Epidermal melanocyte (primary cell): ENCODE measurements at regions not wholly inside any gene's neighbourhood (a gene's known extent, or its start where the extent isn't known, plus 50 kb on each side); places are given as distances from the start of the nearest gene placed in this dataset.
"Not testable (repeated sequence)": the region's sequence is repeated elsewhere in the genome, so short reads cannot be mapped to it uniquely, and the experiment has no call there.

Source experiments
- DNase-seq: peaks from one replicate; pipeline ENCODE4 v3.0.0; 2011; ENCODE audit warnings: low spot score; ENCODE audit not compliant: insufficient read length

DNA sequence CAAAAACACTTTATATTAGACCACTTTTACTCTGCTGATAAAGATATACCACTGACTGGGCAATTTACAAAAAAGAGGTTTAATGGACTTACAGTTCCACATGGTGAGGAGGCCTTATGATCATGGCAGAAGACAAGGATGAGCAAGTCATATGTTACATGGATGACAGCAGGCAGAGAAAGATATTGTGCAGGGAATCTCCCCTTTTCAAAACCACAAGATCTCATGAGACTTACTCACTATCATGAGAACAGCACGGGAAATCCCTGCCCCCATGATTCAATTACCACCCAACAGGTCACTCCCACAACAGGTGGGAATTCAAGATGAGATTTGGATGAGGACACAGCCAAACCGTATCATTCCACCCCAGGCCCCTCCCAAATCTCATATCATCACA lies 1383.8 kb upstream of the MAP3K7 start:
- no peak for DNase-seq

DNA sequence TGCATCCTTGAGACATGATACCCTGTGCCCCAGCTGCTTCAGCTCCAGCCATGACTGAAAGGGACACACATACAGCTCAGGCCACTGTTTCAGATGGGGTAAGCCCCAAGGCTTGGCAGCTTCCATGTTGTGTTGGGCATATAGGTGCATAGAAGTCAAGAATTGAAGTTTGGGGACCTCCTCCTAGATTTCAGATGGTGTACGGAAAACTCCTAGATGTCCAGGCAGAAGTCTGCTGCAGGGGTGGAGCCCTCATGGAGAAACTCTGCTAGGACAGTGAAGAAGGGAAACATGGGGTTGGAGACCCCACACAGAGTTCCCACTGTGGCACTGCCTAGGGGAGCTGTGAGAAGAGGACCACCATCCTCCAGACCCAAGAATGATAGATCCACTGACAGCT lies 1379.0 kb upstream of the MAP3K7 start:
- no peak for DNase-seq

DNA sequence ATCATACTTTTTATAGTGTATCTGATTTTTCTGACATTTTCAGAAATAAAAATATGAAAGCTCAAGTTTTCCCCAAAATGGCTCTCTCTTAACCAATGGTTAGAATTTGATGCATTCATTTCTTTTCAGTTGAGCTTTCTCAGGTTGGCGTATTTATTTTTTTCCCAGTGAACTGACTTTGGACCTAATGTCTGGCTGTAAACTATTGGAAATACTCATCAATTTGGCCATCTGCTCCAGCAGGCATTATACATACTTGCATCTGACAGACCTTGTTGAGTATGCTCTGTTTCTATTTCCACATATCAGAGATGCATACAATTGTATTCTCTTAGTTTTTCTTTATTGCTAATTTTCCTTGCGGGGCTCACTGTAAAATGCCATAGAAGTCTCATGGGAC lies 1374.8 kb upstream of the MAP3K7 start:
- no peak for DNase-seq

DNA sequence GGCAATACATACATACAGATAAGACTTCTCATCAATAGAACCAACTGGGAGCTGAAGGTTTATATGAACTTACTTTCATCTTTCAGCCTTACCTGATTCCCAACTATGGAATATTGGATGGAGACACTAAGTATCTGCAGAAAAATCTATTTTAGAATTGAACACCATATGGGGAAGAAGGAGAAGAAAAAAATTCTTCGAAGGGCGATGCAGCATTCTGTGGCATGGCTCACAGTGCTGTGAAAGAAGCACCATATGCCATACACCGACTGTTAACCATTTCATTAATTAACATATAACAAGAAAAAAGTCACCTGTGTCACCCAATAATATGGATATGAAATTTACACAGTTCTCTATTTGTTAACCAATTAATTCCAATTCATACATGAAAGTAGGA lies 1374.4 kb upstream of the MAP3K7 start:
- no peak for DNase-seq

DNA sequence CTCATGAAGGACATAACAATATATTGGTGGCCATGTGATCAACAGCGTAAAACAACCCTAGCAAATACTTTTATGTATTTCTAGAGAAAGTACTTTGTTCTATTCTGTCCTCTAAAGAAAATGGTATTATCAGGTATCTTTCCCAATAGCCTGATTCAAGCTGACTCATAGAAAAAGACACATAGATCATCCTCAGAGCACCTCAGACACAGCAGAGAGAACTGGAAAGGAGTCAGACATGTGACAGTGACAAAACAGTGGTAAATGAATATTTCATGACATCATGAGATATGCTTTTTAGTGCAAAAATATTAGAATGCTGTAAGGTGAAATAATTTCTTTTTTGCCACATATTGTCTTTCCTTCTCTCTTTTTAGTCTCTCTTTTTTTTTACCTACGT lies 1355.0 kb upstream of the MAP3K7 start:
- DNase-seq: no peak

DNA sequence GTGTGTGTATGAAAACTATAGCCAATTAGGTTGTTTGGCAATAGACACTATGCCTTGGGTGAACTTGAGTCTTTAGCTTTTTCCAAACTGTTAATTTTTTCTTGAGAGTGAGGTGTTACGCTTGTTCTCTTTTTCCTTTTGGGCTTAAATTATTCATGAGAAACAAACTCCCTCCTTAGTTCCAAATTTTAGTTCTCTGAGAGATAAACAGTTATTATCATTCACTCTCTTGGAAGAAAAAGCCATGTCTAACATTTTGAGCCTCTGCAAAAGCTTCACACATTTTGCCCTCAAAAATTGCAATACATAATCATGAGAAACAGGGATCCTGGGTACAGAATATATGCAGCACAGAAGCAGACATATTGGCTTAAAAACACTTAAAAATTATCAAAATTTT lies 1353.9 kb upstream of the MAP3K7 start:
- DNase-seq: no peak

DNA sequence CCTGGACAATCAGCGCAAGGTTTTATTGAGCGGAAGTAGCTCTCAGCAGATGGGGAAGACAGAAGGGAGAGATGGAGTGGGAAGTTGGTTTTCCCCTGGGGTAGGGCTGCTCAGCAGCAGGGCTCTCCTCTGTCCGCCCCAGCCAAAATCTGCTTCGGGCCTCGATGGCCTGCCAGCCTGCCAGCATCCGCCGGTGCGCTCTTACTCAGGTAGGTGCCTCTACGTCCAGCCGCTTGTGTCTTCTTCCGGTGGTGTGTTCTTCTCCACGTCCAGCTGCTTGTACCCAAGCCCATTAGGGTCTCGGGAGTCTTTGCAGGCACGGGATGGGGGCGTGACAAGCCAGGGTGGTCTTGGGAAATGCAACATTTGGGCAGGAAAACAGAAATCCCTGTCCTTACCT lies 1340.0 kb upstream of the MAP3K7 start:
- DNase-seq: no peak

DNA sequence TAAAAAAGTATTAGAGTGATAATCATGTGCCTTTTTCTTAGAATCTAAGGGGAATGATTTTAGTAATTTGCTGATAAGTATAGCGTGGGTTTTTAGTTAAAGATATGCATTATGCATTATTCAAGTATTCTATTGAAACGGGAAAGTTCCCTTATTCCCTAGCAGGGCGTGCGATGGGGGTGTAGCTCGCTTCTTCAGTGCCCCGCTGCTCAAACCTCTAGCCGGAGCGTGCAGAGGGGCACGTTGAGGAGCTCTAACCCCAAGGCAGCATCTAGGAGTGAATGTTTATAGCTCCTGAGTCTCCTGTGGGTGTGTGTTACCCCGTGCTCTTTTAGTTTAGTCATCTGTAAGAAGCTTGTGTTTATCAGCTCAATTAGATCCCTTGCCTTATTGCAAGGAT lies 1339.5 kb upstream of the MAP3K7 start:
- DNase-seq: no peak

DNA sequence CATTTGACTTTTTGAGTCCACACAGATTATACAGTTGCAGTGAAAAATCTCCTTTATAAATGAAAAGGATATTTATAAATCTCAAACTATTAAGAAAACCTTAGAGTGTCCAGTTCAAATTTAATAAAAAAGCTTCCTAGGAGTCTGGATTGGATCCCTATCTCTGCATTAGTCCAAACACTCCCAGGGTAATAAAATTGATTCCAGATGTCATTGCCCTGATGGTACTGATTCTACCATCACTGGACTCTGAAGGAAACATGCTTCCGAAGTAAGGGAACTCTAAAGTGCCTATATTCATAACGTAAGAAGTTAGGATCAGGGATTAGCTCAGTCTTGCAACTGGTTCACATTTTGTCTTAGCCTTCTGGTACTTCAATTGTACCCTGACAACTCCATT lies 1325.1 kb upstream of the MAP3K7 start:
- no peak for DNase-seq

DNA sequence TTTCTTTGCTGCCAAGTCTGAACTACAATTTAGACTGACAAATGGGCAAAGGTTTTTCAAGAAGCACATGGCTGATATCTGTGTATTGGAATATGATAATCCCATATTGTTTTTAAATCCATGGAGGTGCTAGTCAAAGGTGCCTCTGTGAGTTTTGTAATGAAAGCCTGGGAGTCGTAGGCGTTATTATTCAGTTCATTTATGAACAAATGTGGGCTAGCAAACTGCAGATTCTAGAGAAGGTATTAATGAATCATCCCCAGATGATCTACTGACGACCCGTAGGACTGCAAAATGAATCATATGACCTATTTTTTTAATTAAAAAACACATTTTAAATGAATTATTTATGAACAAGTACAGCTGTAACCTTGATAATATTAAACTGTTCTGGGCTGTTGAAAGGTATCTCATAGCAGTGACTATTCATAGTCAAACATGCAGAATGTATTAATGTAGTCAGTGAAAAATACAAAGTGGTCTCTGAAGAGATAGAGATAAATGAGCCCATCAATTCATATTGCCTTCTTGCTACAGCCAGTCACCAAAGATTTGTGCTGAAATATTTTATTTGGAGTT lies 1317.8 kb upstream of the MAP3K7 start:
- DNase-seq: no peak

DNA sequence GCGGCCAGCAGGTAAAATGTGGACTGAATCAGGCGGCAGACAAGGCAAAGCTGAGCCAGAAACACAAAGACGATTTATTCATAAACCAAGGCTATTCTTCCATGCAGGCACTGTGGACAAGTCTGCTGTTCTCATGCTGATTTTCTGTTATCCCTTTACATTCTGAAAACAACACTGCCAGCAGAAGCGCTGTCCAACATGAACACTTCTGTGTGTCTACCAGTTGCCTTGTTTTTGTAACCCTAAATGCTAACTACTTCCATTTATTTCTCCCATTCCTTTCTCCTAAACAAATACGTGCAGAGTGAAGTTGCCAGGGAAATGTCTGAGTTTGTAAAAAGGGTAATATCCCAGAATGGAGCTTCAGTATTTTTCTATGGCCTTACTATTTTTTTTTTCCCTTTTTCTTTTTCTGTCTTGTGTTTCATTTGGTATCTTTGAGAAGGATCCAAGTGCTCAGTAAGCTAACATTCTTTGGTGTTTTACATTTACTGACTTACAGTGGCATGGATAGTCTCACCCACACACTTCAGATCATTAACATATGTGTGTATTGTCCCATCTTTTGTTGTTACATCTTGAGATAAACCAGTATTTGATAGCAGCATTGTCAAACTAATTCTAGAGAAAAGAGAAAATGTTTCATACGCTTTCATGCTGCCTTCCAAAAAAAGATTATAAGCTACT lies 1308.9 kb upstream of the MAP3K7 start:
- no peak for DNase-seq

DNA sequence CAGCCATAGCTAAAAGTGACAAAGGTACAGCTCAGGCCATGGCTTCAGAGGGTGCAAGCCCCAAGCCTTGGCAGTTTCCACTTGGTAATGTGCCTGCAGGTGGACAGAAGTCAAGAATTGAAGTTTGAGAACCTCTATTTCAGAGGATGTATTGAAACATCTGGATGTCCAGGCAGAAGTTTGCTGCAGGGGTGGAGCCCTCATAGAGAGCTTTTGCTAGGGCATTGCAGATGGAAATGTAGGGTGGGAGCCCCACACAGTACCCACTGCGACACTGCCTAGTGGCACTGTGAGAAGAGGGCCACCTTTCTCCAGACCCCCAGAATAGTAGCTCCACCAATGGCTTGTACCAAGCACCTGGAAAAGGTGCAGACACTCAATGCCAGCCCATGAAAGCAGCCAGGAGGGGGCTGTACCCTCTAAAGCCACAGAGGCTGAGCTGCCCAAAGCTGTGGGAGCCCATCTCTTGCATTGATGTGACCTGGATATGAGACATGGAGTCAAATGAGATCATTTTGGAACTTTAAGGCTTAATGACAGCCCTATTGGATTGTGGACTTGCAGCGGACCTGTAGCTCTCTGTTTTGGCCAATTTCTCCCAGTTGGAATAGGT lies 1299.4 kb upstream of the MAP3K7 start:
- no peak for DNase-seq

DNA sequence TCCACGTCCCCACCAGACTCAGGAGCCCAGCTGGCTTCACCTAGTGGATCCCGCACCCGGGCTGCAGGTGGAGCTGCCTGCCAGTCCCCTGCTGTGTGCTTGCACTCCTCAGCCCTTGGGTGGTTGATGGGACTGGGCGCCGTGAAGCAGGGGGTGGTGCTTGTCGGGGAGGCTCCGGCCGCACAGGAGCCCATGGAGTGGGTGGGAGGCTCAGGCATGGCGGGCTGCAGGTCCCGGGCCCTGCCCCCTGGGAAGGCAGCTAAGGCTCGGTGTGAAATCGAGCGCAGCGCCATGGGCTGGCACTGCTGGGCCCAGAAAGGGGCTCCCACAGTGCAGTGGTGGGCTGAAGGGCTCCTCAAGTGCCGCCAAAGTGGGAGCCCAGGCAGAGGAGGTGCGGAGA lies 1294.9 kb upstream of the MAP3K7 start:
- DNase-seq: not testable (repeated sequence)

DNA sequence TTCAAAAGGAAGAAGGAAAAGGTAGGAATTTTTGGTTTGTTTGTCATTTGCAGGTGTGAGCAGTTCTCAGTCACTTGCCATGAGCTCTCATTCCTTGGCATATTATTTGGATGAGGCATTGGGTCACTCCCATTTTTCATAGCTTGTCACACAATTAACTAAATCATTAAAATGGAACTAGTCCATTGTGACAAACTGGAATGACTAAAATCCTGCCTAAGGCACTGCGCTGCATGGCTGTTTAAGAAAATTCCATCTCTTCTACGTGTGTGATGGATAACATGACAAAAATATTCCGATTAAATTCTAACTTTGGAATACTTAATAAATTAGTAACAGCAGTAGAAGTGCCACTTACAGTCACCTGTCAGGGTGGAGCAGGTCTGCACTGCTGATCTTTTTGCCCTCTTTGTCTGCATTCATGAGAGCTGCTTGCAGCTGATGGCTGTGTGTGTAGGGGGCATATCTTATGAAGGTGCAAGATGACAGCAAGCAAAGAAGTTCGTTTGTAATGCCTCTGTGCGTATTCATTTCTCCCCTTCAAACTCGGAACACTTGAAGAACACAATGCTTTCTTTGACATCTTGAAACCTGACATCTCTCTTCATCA lies 1292.6 kb upstream of the MAP3K7 start:
- no peak for DNase-seq

DNA sequence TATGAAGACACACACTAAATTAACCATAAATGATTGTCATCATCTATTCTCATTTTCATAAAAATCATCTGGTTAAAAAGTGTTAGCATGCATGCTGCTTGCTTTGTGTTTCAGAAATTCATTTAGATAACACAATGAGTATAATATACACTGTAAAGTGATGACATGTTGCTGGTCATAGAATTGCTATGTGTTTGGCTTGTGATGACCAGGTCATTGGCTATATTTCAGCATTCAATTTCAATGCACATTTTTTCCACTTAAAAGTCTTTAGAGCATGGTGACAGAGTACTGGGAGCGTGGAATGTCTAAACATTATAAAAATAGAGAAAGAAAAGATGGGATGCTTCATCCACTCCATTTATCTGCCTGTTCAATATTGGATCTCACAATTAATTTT lies 1291.1 kb upstream of the MAP3K7 start:
- DNase-seq: no peak

DNA sequence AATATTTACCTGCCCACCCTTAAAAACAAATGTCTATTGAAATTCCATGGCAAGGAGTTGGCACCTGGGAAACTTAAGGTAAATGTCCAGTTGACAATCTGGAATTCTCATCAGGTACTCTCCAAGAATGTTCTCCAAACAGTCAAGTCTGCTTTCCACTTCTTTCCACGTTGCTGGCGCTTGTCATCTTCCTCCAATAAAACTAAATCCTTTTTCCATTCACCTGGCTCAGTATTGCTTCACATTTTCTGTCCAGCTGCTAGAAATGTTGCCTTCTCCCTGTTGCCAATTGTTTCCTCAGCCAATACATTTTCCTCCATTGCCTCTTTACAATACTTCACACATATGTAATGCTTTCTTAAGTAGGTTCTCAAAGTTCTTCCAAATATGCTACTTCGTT lies 1288.1 kb upstream of the MAP3K7 start:
- DNase-seq: no peak

DNA sequence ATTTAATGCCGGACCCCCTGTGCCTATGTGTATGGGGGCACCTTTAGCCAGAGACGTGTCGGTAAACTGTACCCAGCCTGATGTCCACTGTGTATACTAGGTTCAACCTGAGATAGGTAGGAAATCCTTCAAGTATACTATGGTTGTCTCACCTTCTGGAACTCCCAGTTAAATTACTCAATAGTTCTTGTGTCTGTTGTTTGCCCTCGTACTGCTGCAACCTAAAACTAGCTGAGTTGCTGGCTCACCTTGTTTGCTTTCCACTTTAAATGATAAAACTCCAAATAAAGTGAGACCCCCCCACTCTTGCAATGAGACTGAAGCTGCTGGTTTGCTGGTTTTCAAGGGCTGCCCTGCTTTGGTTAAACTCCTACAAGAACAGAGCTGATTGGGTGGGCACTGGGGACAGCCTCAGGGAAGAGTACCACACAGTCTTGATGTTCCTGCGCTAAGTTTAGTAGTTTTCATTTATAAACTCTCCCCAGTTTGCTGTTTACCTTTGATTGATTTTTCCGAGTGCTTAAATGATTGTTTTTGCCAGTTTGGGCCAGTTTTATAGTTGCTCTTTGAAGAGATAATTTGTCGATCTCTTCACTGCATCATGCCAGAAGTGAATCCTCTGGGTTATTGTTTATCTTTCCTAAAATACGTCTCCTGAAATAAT lies 1281.8 kb upstream of the MAP3K7 start:
- no peak for DNase-seq

DNA sequence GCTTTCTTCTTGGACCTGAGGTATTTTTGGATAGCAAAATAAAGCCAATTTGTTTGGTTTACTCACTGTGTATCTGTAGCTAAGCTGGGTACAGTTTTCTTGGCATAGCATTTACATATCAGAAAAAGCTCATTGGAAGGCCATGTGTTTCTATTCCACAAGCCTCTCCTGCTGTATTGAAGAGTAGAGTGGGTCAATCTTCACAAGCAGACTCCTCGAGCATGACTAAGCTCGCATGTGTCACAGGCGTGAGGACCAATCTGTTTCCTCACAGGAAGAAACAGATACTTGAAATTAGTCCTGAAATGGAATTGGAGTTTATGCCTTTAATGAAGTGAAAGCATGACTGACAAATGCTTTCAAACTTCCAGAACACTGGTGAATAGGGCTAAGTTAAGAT lies 1279.0 kb upstream of the MAP3K7 start:
- no peak for DNase-seq

DNA sequence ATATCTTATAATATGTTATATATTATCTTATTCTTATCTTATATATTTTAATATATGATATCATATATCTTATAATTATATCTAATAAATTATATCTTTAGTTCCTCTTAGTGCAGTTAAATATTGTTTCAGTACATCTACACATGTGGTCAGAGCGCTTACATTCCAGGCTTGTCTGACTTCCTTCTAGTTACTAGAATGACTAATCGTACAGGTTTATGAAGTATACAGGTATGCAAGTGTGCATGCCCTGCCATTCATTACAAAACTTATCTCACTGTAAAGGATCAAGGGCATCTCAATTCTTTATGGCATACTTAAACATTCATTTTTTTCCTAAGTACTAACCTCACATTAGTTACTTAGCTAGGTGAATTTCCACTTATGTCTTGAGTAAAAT lies 1278.0 kb upstream of the MAP3K7 start:
- no peak for DNase-seq

DNA sequence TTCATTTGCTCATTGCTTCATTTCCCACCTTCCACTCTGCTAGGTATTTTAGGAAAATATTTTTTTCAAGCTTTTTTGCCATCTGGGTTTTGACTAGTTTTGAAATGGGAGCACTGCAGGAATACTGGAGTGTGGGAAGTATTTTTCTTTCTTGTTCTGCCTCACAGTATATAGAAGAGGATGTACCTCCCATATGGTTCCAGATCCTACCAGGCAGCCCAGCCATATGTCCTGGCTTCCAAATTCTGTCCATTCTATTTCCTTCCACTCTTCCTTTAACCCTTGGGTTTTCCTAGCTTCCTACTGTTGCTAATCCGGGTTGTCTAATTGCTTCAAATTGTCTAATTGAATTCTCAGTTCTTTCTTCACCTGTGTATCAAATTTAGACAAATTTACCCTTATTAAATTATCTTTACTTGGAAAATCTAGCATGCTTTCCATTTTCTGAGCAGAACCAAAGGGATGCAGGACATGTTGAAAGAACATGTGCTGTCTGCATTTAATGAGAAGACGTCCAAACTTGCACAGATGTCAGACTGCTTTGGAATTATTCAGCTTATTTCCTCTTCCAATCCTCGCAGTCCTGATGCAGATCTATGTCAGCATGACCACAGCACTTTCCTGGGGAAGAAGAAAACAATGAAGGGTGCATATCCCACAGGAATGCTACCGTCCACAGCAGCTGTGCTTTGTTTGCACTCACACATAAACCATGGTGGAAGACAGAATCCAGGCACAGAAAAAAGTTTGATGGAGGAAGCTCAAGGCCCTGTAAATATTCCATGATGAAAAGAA lies 1273.9 kb upstream of the MAP3K7 start:
- DNase-seq: peak; percentile 52

DNA sequence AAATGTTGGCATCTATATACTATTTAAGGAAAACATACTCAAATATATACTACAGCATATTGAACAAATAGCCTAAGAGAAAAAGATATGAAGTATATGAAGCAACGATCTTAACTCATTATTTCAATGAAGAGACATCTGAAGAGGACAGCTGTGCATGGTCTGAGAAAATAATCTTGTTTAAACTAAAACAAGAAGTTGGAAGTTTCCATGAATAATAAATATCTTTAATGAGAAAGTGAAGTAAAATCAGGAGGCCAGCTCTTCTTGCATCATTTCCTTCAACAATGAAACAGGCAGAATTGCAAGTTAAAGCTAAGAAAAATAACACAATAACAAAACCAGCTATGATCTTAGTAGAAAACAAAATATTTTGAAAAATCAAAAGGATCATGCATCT lies 1265.4 kb upstream of the MAP3K7 start:
- no peak for DNase-seq
